CD8-positive, alpha-beta memory T cell (primary cell): ENCODE measurements at regions not wholly inside any gene's neighbourhood (a gene's known extent, or its start where the extent isn't known, plus 50 kb on each side); places are given as distances from the start of the nearest gene placed in this dataset.
"Not testable (repeated sequence)": the region's sequence is repeated elsewhere in the genome, so short reads cannot be mapped to it uniquely, and the experiment has no call there.

Experiments
- CTCF ChIA-PET: fragments of 350-600 bp; sonication (Branson Sonifier 250); formaldehyde crosslinking; loops from one replicate; lab custom pipeline; 2021; ENCODE audit warnings: antibody characterized with exemption; lab: Charles Lee
- POLR2A ChIA-PET: fragments of 350-600 bp; sonication (Branson Sonifier 250); formaldehyde crosslinking; loops from one replicate; lab custom pipeline; 2021; ENCODE audit warnings: antibody characterized with exemption; lab: Charles Lee
- DNase-seq, 5 donors: peaks; one replicate each; pipeline versions ENCODE4 v3.0.0 to v3.0.0-alpha.2; 2020 to 2022; ENCODE audit warnings: mixed read lengths in 1 of 5
- H3K27ac ChIP-seq: one replicate; pipeline ENCODE4 v1.7.0; 2013; ENCODE audit warnings: low read depth, mild to moderate bottlenecking, low read length, moderate library complexity
- H3K27me3 ChIP-seq: 2 replicates; pipeline ENCODE4 v1.7.0; 2013; ENCODE audit warnings: low read length, mild to moderate bottlenecking; ENCODE audit not compliant: insufficient read depth, poor library complexity, severe bottlenecking
- H3K36me3 ChIP-seq: 2 replicates; pipeline ENCODE4 v1.7.0; 2013; ENCODE audit warnings: mild to moderate bottlenecking, low read length, moderate library complexity; ENCODE audit not compliant: insufficient read depth
- H3K4me1 ChIP-seq: 2 replicates; pipeline ENCODE4 v1.7.0; 2013; ENCODE audit warnings: mild to moderate bottlenecking, low read length, moderate library complexity; ENCODE audit not compliant: insufficient read depth
- H3K4me3 ChIP-seq: 2 replicates; pipeline ENCODE4 v1.7.0; 2013; ENCODE audit warnings: mild to moderate bottlenecking, low read length
- H3K9me3 ChIP-seq: 2 replicates; pipeline ENCODE4 v1.7.0; 2013; ENCODE audit warnings: mild to moderate bottlenecking, low read length
- H3K27ac Mint-ChIP-seq, 8 donors: one replicate each; pipeline ENCODE4 v1.8.0; 2020 to 2021; ENCODE audit warnings: mixed read lengths in 8 of 8, mild to moderate bottlenecking in 6 of 8, inconsistent platforms in 3 of 8, moderate library complexity in 3 of 8
- H3K27me3 Mint-ChIP-seq, 2 donors: one replicate each; pipeline ENCODE4 v1.8.0; 2020 to 2021; ENCODE audit warnings: mixed read lengths in 2 of 2, mild to moderate bottlenecking in 1 of 2, moderate library complexity in 1 of 2
- H3K36me3 Mint-ChIP-seq, 3 donors: one replicate each; pipeline ENCODE4 v1.8.0; 2020 to 2021; ENCODE audit warnings: mixed read lengths in 3 of 3, inconsistent platforms in 1 of 3, mild to moderate bottlenecking in 1 of 3
- H3K4me1 Mint-ChIP-seq, 3 donors: one replicate each; pipeline ENCODE4 v1.8.0; 2020 to 2021; ENCODE audit warnings: mixed read lengths in 3 of 3, inconsistent platforms in 1 of 3, mild to moderate bottlenecking in 1 of 3
- H3K4me3 Mint-ChIP-seq, 7 donors: one replicate each; pipeline ENCODE4 v1.8.0; 2020 to 2021; ENCODE audit warnings: mixed read lengths in 7 of 7, mild to moderate bottlenecking in 6 of 7, moderate library complexity in 4 of 7, inconsistent platforms in 2 of 7
- H3K9me3 Mint-ChIP-seq, 5 donors: one replicate each; pipeline ENCODE4 v1.8.0; 2020 to 2022; ENCODE audit warnings: mixed read lengths in 5 of 5, mild to moderate bottlenecking in 3 of 5, moderate library complexity in 2 of 5, inconsistent platforms in 1 of 5

DNA sequence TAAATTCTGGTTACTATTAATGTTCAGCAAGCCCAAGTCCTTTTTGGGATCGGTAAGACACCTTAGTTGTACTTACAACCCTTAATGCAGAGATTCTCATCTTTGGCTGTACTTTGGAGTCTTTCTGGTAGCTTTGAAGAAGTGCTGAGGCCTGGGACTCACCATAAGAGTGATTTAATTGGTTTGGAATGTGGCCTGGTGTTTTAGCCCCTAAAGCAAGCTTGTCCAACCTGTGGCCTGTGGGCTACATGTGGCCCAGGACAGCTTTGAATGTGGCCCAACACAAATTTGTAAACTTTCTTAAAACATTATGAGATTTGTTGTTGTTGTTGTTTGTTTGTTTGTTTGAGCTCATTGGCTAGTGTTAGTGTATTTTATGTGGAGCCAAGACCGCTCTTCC, 215.3 kb downstream of the ZIC5 start:
- no peaks in the 10 kb centered on the region for H3K36me3 ChIP-seq
- ChIA-PET CTCF (no interaction called here), POLR2A (no interaction called here)
- H3K4me1 Mint-ChIP-seq, result peaks cover 6 to 25% (median 11%) of the 10 kb centered on the region in 3 donors
- no peaks in the 10 kb centered on the region for H3K9me3 ChIP-seq
- no peak overlapping the region for H3K27ac Mint-ChIP-seq
- no peaks in the 10 kb centered on the region for H3K27me3 Mint-ChIP-seq
- H3K4me3 Mint-ChIP-seq, result no peak overlapping the region
- H3K27ac ChIP-seq, result no peak overlapping the region
- no peak for DNase-seq
- no peak overlapping the region for H3K4me3 ChIP-seq
- no peaks in the 10 kb centered on the region for H3K4me1 ChIP-seq
- H3K36me3 Mint-ChIP-seq, result peaks cover 4 to 38% (median 7%) of the 10 kb centered on the region in 3 donors
- peaks cover 9 to 15% (median 13%) of the 10 kb centered on the region in 5 donors for H3K9me3 Mint-ChIP-seq
- no peaks in the 10 kb centered on the region for H3K27me3 ChIP-seq

DNA sequence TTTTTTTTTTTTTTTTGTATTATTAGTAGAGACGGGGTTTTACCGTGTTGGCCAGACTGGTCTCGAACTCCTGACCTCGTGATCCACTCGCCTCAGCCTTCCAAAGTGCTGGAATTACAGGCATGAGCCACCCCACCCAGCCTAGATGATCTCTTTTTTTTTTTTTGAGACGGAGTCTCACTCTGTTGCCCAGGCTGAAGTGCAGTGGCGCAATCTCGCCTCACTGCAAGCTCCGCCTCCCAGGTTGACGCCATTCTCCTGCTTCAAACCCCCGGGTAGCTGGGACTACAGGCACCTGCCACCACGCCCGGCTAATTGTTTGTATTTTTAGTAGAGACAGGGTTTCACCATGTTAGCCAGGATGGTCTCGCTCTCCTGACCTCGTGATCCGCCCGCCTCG, 216.8 kb downstream of the ZIC5 start:
- H3K9me3 ChIP-seq, CTCF ChIA-PET, H3K36me3 ChIP-seq, H3K4me3 ChIP-seq, H3K9me3 Mint-ChIP-seq, H3K27ac Mint-ChIP-seq, H3K4me3 Mint-ChIP-seq, POLR2A ChIA-PET, H3K27me3 ChIP-seq, H3K27ac ChIP-seq, H3K27me3 Mint-ChIP-seq, H3K4me1 ChIP-seq, DNase-seq: not testable (repeated sequence)
- H3K4me1 Mint-ChIP-seq, result peaks cover 6 to 25% (median 11%) of the 10 kb centered on the region in 3 donors
- peaks cover 5 to 30% (median 5%) of the 10 kb centered on the region in 3 donors for H3K36me3 Mint-ChIP-seq

DNA sequence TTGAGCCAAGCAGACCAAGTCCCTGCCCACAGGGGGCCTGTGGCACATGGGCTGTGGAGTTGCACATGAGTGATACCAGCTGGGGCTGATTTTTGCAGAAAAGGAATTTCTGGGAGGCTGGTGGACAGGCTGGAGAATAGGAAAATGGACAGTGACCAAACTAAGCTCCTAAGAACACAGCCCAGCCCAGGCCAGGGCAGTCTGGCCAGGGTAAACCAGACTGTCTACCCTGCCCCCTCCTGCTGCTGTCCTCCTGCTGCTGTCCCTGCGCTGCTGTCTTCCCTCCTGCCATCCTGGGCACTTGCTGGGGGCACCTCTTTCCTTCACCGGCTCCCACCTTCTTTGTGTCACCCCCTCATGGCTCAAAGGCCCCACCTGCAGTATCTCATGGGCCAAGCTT, 219.2 kb downstream of the ZIC5 start:
- Histone ChIP-seq H3K4me3 (no peak overlapping the region), H3K4me1 (no peaks in the 10 kb centered on the region), H3K36me3 (no peaks in the 10 kb centered on the region), H3K27me3 (no peaks in the 10 kb centered on the region), H3K27ac (no peak overlapping the region), H3K9me3 (no peaks in the 10 kb centered on the region)
- Mint-ChIP-seq H3K36me3 (peaks cover 5 to 33% (median 6%) of the 10 kb centered on the region in 3 donors), H3K4me3 (no peak overlapping the region), H3K9me3 (peaks cover 0 to 3% (median 0%) of the 10 kb centered on the region in 5 donors), H3K4me1 (peaks cover 0 to 14% (median 5%) of the 10 kb centered on the region in 3 donors), H3K27ac (peak overlapping the region in 1 of 8 donors; percentile 63), H3K27me3 (no peaks in the 10 kb centered on the region)
- POLR2A ChIA-PET, result no interaction called here
- CTCF ChIA-PET, result no interaction called here
- no peak for DNase-seq

DNA sequence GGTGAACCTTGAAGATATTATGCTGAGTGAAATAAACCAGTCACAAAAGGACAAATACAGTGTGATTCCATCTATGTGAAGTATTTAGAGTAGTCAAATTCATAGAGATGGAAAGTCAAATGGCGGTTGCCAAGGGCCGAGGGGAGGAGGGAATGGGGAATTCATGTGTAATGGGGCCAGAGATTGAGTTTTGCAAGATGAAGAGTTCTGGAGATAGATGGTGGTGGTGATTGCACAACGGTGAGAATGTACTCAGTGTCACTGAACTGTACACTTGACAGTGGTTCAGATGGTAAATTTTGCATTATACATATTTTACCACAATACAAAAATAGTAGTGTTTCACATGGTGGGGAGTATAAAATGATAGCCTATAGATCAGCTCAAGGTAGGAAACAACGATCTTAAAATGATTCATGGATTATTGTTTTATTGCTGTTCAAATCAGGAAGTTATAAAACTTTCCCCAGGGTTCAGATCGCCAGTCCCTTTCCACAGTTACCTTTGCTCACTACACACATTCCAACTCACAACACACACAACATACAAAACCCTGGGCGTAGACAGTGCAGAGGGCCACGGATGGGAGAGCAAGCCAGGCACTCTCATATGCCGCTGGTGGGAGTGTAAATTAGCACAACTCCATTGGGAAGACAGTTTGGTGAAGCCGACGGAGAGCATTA, 219.9 kb downstream of the ZIC5 start:
- POLR2A ChIA-PET, result no interaction called here

DNA sequence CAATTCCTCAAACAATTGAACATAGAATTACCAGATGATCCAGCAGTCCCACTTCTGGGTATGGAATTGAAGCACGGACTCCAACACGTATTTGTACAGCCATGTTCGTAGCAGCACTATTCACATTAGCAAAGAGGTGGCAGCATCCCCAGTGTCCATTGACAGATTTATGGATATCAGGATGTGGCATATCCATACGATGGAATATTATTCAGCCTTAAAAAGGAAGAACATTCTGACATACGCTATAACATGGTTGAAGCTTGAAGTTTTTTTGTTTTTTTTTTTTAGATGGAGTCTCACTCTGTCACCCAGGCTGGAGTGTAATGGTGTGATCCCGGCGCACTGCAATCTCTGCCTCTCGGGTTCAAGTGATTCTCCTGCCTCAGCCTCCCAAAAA, 220.6 kb downstream of the ZIC5 start:
- Mint-ChIP-seq H3K27ac (no peak overlapping the region), H3K4me3 (no peak overlapping the region), H3K9me3 (peaks cover 0 to 3% (median 0%) of the 10 kb centered on the region in 5 donors), H3K36me3 (peaks cover 5 to 33% (median 6%) of the 10 kb centered on the region in 3 donors), H3K4me1 (peaks cover 0 to 14% (median 5%) of the 10 kb centered on the region in 3 donors), H3K27me3 (no peaks in the 10 kb centered on the region)
- Histone ChIP-seq H3K27me3 (no peaks in the 10 kb centered on the region), H3K9me3 (no peaks in the 10 kb centered on the region), H3K27ac (no peak overlapping the region), H3K4me3 (no peak overlapping the region), H3K36me3 (no peaks in the 10 kb centered on the region), H3K4me1 (no peaks in the 10 kb centered on the region)
- CTCF ChIA-PET, result no interaction called here
- POLR2A ChIA-PET, result no interaction called here
- no peak for DNase-seq

More for the DNA sequence above, 219.9 kb downstream of the ZIC5 start:
- peaks cover 0 to 14% (median 5%) of the 10 kb centered on the region in 3 donors for H3K4me1 Mint-ChIP-seq
- peaks cover 5 to 33% (median 6%) of the 10 kb centered on the region in 3 donors for H3K36me3 Mint-ChIP-seq
- H3K4me3 ChIP-seq, result no peak overlapping the region
- no peaks in the 10 kb centered on the region for H3K4me1 ChIP-seq
- no peaks in the 10 kb centered on the region for H3K9me3 ChIP-seq
- no peaks in the 10 kb centered on the region for H3K36me3 ChIP-seq
- peaks cover 0 to 3% (median 0%) of the 10 kb centered on the region in 5 donors for H3K9me3 Mint-ChIP-seq
- no peak overlapping the region for H3K4me3 Mint-ChIP-seq
- CTCF ChIA-PET, result no interaction called here
- no peaks in the 10 kb centered on the region for H3K27me3 Mint-ChIP-seq
- no peak for DNase-seq
- H3K27ac ChIP-seq, result no peak overlapping the region
- no peak overlapping the region for H3K27ac Mint-ChIP-seq
- no peaks in the 10 kb centered on the region for H3K27me3 ChIP-seq

DNA sequence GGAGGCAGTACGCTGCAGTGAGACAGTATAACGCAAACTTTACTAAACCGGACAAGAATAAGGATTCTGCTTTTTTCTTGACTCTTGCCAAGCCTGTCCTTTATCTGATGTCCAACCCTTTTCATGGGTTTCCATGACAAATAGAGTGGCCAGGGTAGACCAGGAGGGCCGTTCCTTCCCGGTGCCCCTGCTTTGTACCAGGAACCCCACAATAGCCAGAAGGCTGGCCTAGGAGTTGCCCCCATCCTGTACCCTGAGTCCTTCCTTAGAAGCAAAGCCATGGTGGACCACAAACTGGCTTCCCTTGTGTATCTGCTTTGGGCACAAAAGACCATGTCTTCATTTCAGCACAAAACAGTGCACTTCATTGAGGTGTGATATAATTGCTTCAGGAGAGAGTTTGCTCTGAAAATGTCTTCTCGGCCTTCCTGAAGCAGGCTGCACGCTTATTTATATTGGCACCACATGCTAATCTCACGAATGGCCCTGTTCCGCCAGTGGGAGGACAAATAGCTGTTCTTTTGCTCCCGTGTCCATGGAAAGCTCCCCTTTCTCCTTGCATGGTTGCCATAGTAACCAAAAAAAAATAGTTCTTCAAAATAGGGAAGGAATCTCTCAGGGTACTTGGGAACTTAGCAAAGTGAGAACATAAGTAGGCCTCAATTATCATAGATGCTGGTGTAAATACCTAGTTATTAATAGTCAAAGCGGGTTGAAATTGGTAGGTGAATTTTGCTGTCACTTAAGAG, 222.1 kb downstream of the ZIC5 start:
- DNase-seq, result no peak
- Mint-ChIP-seq H3K4me1 (peaks cover 0 to 14% (median 2%) of the 10 kb centered on the region in 3 donors), H3K9me3 (peaks cover 0 to 3% (median 0%) of the 10 kb centered on the region in 5 donors), H3K27me3 (peaks cover 0 to under 1% of the 10 kb centered on the region in 2 donors), H3K27ac (peak overlapping the region in 1 of 8 donors; percentile 29), H3K36me3 (peaks cover 5 to 30% (median 6%) of the 10 kb centered on the region in 3 donors), H3K4me3 (no peak overlapping the region)
- Histone ChIP-seq H3K9me3 (no peaks in the 10 kb centered on the region), H3K27ac (no peak overlapping the region), H3K36me3 (no peaks in the 10 kb centered on the region), H3K4me3 (no peak overlapping the region), H3K4me1 (no peaks in the 10 kb centered on the region), H3K27me3 (no peaks in the 10 kb centered on the region)
- CTCF ChIA-PET, result no interaction called here
- POLR2A ChIA-PET, result no interaction called here

DNA sequence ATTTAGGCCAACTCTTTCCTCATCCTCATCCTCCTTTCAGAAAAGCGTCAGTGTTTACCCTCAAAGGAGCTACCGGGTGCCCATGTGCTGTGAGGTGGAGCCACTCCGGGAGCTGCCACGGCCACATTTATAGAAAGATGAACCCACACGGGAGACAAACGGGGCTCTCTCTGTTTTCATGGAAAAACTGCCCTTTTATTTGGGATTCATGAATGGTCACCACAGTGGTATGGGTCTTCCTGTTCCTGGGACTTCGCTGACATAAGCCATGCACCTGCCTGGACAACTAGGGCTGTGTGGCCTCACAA, 224.2 kb downstream of the ZIC5 start:
- Histone ChIP-seq H3K27ac (no peak overlapping the region), H3K4me3 (no peak overlapping the region), H3K27me3 (no peaks in the 10 kb centered on the region), H3K4me1 (no peaks in the 10 kb centered on the region), H3K36me3 (no peaks in the 10 kb centered on the region), H3K9me3 (no peaks in the 10 kb centered on the region)
- peaks cover 3 to 23% (median 6%) of the 10 kb centered on the region in 3 donors for H3K36me3 Mint-ChIP-seq
- peaks cover 0 to 3% (median 0%) of the 10 kb centered on the region in 5 donors for H3K9me3 Mint-ChIP-seq
- peak overlapping the region in 1 of 8 donors; percentile 29 for H3K27ac Mint-ChIP-seq
- peaks cover 0 to 6% (median 2%) of the 10 kb centered on the region in 3 donors for H3K4me1 Mint-ChIP-seq
- H3K27me3 Mint-ChIP-seq, result peaks cover 0 to 1% of the 10 kb centered on the region in 2 donors
- no peak overlapping the region for H3K4me3 Mint-ChIP-seq
- ChIA-PET CTCF (no interaction called here), POLR2A (no interaction called here)
- no peak for DNase-seq

DNA sequence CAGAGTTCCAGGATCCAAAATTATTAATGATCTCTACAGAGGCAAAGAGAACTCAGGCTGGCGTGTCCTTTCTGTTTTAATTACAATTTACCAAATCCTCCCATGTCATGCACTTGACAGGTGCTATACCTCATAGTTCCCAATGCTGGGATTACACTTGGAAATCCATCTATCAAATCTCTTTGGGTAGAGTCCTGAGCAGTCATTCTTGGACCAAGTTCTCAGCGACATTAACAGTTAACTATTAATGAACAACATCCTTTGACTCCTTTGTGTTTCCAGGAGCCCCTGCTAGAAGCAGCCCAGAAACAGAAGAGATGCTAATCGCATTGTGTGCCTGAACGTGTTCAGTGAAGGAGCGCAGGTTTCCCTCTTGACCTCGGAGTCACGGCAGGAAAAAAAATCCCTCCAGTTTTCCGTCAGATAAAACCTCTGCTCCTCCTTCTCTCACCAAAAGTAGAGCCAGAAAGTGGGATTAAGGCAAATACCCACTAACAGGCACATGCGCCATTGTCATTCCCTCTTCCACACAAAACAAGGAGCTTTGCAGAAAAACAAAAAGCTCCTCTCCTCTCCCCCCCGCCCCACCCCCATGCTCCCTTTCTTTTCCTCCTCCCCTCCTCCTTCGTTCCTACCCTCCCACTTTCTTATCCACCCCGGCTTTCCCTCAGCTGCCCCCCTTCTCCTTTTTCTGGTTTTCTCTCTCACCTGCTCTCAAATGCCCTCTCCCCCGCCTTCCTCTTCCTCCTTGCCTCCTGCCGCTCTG, 224.7 kb downstream of the ZIC5 start:
- POLR2A ChIA-PET, result no interaction called here
- H3K27me3 Mint-ChIP-seq, result peaks cover 0 to 1% of the 10 kb centered on the region in 2 donors
- peaks cover 0 to 4% (median 2%) of the 10 kb centered on the region in 3 donors for H3K4me1 Mint-ChIP-seq
- no peak overlapping the region for H3K4me3 Mint-ChIP-seq
- Histone ChIP-seq H3K27me3 (no peaks in the 10 kb centered on the region), H3K36me3 (no peaks in the 10 kb centered on the region), H3K4me3 (no peak overlapping the region), H3K4me1 (no peaks in the 10 kb centered on the region), H3K9me3 (no peaks in the 10 kb centered on the region), H3K27ac (no peak overlapping the region)
- H3K9me3 Mint-ChIP-seq, result peaks cover 0 to 3% (median 0%) of the 10 kb centered on the region in 5 donors
- CTCF ChIA-PET, result no interaction called here
- peaks cover 3 to 23% (median 6%) of the 10 kb centered on the region in 3 donors for H3K36me3 Mint-ChIP-seq
- no peak for DNase-seq
- H3K27ac Mint-ChIP-seq, result no peak overlapping the region
